Right lobe of liver (tissue), 6 donors: ENCODE measurements at regions not wholly inside any gene's neighbourhood (a gene's known extent, or its start where the extent isn't known, plus 50 kb on each side); places are given as distances from the start of the nearest gene placed in this dataset.

Experiments used
- ATAC-seq, 4 donors: fragments of 200-7000 bp; cut with Tn5 transposase; one replicate each; pipeline ENCODE4 v1.9.1; 2020; ENCODE audit warnings: mild to moderate bottlenecking in 4 of 4, moderate library complexity in 4 of 4
- DNase-seq, 3 donors: peaks; one replicate each; pipeline ENCODE4 v3.0.0-alpha.2; 2020
- H3K27ac ChIP-seq, 3 donors: fragments of 200-600 bp; one replicate each; pipeline ENCODE4 v1.8.0; 2022
- H3K27me3 ChIP-seq, 2 donors: fragments of 200-600 bp; one replicate each; pipeline ENCODE4 v1.8.0; 2022
- H3K36me3 ChIP-seq, 4 donors: fragments of 200-600 bp; sonication (generic) in 1 of 4; one replicate each; pipeline versions ENCODE4 v1.5.1 to v1.8.0; 2017 to 2022; ENCODE audit warnings: control low read depth in 1 of 4
- H3K4me1 ChIP-seq, 4 donors: fragments of 200-600 bp; sonication (generic) in 1 of 4; one replicate each; pipeline versions ENCODE4 v1.5.1 to v1.8.0; 2017 to 2022; ENCODE audit warnings: control low read depth in 1 of 4
- H3K4me3 ChIP-seq, 3 donors: fragments of 200-600 bp; one replicate each; pipeline ENCODE4 v1.8.0; 2022
- H3K9me3 ChIP-seq, 4 donors: fragments of 200-600 bp; sonication (generic) in 1 of 4; one replicate each; pipeline versions ENCODE4 v1.5.1 to v1.8.0; 2017 to 2022; ENCODE audit warnings: control low read depth in 1 of 4
- CTCF ChIP-seq, 4 donors: fragments of 200-600 bp in 3 of 4; fragments of 450-650 bp in 1 of 4; IDR thresholded peaks; one replicate each; pipeline versions ENCODE4 v1.5.1 to v1.8.0; 2016 to 2022; ENCODE audit warnings: antibody characterized with exemption in 4 of 4, mild to moderate bottlenecking in 2 of 4
- POLR2A ChIP-seq: fragments of 450-650 bp; IDR thresholded peaks from one replicate; pipeline ENCODE4 v1.6.1; 2017; ENCODE audit warnings: antibody characterized with exemption, mild to moderate bottlenecking
- WGBS: methylation state at CpG from one replicate; pipeline ENCODE4 v1.1.6; 2018; ENCODE audit warnings: low coverage, low lambda C conversion rate; ENCODE audit not compliant: insufficient coverage; ENCODE audit errors: missing lambda C conversion rate; 5-methylcytosine and 5-hydroxymethylcytosine counted together
- intact Hi-C, 2 donors: fragments of 100-400 bp; cut with DNase I; formaldehyde crosslinking; loops; one replicate each; pipeline versions ENCODE4 v1.11.2 to v1.14.1; 2022
- donor health status: DM: no; HTN: yes; CAD: no.
- donor health status: DM: no; HTN: no; CAD: no.
- donor health status: DM: no; HTN: no; CAD: no.
- donor health status: DM: no; HTN: yes; CAD: no.
- donor health status: DM: no; HTN: yes; CAD: no.

- Histone ChIP-seq H3K27me3 (no peaks in the 10 kb centered on the region), H3K27ac (no peak overlapping the region), H3K36me3 (no peaks in the 10 kb centered on the region), H3K9me3 (no peaks in the 10 kb centered on the region), H3K4me1 (no peaks in the 10 kb centered on the region), H3K4me3 (no peak overlapping the region)
- intact Hi-C loops: no loop called here
- TF ChIP-seq CTCF (IDR thresholded peaks at IDR 0.05): no peak
- TF ChIP-seq POLR2A: no peak
- 14% methylated on average over 1 of the region's 1 CpG for WGBS
- DNase-seq (no peak), ATAC-seq (no peak)
Measured at GRCh38 chr4:152146244-152146643, 385.4 kb upstream of the GATB start.

GRCh38 chr4:152143806-152144205, 383.0 kb upstream of the GATB start:
- TF ChIP-seq POLR2A (no peak), CTCF (IDR thresholded peaks at IDR 0.05) (no peak)
- H3K27ac ChIP-seq: no peak overlapping the region
- ATAC-seq (no peak), DNase-seq (no peak)
- H3K4me3 ChIP-seq: no peak overlapping the region
- H3K36me3 ChIP-seq: no peaks in the 10 kb centered on the region
- no peaks in the 10 kb centered on the region for H3K27me3 ChIP-seq
- H3K4me1 ChIP-seq: no peaks in the 10 kb centered on the region
- intact Hi-C loops: no loop called here
- H3K9me3 ChIP-seq: no peaks in the 10 kb centered on the region

GRCh38 chr4:152138451-152138850, 377.6 kb upstream of the GATB start:
- no peaks in the 10 kb centered on the region for H3K27me3 ChIP-seq
- ATAC-seq (no peak), DNase-seq (no peak)
- H3K36me3 ChIP-seq: no peaks in the 10 kb centered on the region
- intact Hi-C loops: no loop called here
- H3K27ac ChIP-seq: no peak overlapping the region
- H3K4me1 ChIP-seq: no peaks in the 10 kb centered on the region
- no peaks in the 10 kb centered on the region for H3K9me3 ChIP-seq
- WGBS: 28% methylated on average over 3 of the region's 3 CpGs
- no peak overlapping the region for H3K4me3 ChIP-seq
- TF ChIP-seq CTCF (IDR thresholded peaks at IDR 0.05): no peak
- TF ChIP-seq POLR2A: no peak

GRCh38 chr4:152132776-152133175, 372.0 kb upstream of the GATB start:
- H3K36me3 ChIP-seq: no peaks in the 10 kb centered on the region
- no peak overlapping the region for H3K4me3 ChIP-seq
- TF ChIP-seq POLR2A: no peak
- TF ChIP-seq CTCF (IDR thresholded peaks at IDR 0.05): no peak
- no peaks in the 10 kb centered on the region for H3K27me3 ChIP-seq
- DNase-seq: no peak
- H3K27ac ChIP-seq: no peak overlapping the region
- intact Hi-C loops: no loop called here
- no peak for ATAC-seq
- H3K4me1 ChIP-seq: no peaks in the 10 kb centered on the region
- no peaks in the 10 kb centered on the region for H3K9me3 ChIP-seq

- Histone ChIP-seq H3K4me3 (no peak overlapping the region), H3K36me3 (no peaks in the 10 kb centered on the region), H3K27ac (no peak overlapping the region), H3K4me1 (no peaks in the 10 kb centered on the region), H3K27me3 (no peaks in the 10 kb centered on the region), H3K9me3 (no peaks in the 10 kb centered on the region)
- DNase-seq (no peak), ATAC-seq (no peak)
- no CpG with 5 or more reads among the region's 1 CpG for WGBS
- TF ChIP-seq CTCF (IDR thresholded peaks at IDR 0.05) (no peak), POLR2A (no peak)
- intact Hi-C loops: no loop called here
Measured at GRCh38 chr4:152128356-152128755, 367.5 kb upstream of the GATB start.
